ENCODE measurements at regions not wholly inside any gene's neighbourhood (a gene's known extent, or its start where the extent isn't known, plus 50 kb on each side); places are given as distances from the start of the nearest gene placed in this dataset.

DNA sequence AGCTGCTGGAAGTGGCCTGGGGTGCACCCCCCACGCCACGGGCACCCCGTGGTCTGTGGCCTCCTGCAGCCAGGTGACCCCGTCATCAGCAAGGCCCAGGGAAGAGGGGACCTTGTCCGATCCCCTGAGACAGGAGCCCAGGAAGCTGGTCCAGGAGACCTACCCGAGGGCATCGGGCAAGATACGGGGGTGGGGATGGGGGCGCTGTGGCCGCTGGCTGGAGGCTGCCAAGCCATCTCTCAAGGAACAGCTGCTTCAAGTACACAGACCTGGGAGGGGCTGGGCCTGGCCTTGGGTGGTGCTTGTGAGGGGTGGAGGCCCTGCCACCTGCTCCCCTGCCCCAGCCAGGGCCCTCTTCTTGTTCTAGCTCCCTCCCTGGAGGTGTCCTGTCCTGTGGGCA is 1272.1 kb downstream of the BRD1 start:
- TF ChIP-seq, protein P1, sequence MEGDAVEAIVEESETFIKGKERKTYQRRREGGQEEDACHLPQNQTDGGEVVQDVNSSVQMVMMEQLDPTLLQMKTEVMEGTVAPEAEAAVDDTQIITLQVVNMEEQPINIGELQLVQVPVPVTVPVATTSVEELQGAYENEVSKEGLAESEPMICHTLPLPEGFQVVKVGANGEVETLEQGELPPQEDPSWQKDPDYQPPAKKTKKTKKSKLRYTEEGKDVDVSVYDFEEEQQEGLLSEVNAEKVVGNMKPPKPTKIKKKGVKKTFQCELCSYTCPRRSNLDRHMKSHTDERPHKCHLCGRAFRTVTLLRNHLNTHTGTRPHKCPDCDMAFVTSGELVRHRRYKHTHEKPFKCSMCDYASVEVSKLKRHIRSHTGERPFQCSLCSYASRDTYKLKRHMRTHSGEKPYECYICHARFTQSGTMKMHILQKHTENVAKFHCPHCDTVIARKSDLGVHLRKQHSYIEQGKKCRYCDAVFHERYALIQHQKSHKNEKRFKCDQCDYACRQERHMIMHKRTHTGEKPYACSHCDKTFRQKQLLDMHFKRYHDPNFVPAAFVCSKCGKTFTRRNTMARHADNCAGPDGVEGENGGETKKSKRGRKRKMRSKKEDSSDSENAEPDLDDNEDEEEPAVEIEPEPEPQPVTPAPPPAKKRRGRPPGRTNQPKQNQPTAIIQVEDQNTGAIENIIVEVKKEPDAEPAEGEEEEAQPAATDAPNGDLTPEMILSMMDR (IDR thresholded peaks at IDR 0.05; ENCODE audit: low read depth, low read length, poor library complexity, severe bottlenecking), result no peak
- no peak for TF ChIP-seq EZH2phosphoT487 (IDR thresholded peaks at IDR 0.05; ENCODE audit: borderline replicate concordance, low read length)
